Psoas muscle (tissue), 7 donors: ENCODE measurements at regions not wholly inside any gene's neighbourhood (a gene's known extent, or its start where the extent isn't known, plus 50 kb on each side); places are given as distances from the start of the nearest gene placed in this dataset.
A peak's percentile ranks its signal among the peaks of the same experiment; 100 is the strongest.

ENCODE experiments used
- ATAC-seq, 4 donors: fragments of 200-7000 bp; cut with Tn5 transposase; one replicate each; pipeline ENCODE4 v1.9.1; 2020; ENCODE audit warnings: moderate library complexity in 3 of 4, mild to moderate bottlenecking in 2 of 4
- DNase-seq, 2 donors: peaks; one replicate each; pipeline ENCODE4 v3.0.0-alpha.2; 2020
- H3K27ac ChIP-seq: fragments of 200-600 bp; one replicate; pipeline ENCODE4 v1.8.0; 2022
- H3K27me3 ChIP-seq, 3 donors: fragments of 200-600 bp in 1 of 3; one replicate each; pipeline versions ENCODE4 v1.6.1 to v1.8.0; 2013 to 2022; ENCODE audit warnings: low read length in 2 of 3, mild to moderate bottlenecking in 2 of 3, moderate library complexity in 1 of 3; ENCODE audit not compliant: insufficient read depth in 3 of 3
- H3K36me3 ChIP-seq, 2 donors: fragments of 200-600 bp in 1 of 2; one replicate each; pipeline versions ENCODE4 v1.6.1 to v1.8.0; 2013 to 2022; ENCODE audit warnings: low read depth in 1 of 2, mild to moderate bottlenecking in 1 of 2, moderate library complexity in 1 of 2; ENCODE audit not compliant: insufficient read depth in 1 of 2
- H3K4me1 ChIP-seq: fragments of 200-600 bp; one replicate; pipeline ENCODE4 v1.8.0; 2022
- H3K4me3 ChIP-seq: fragments of 200-600 bp; one replicate; pipeline ENCODE4 v1.8.0; 2022; ENCODE audit warnings: mild to moderate bottlenecking
- H3K9me3 ChIP-seq: fragments of 200-600 bp; one replicate; pipeline ENCODE4 v1.8.0; 2022
- WGBS, 3 donors: extraction: QIAGEN DNeasy Blood & Tissue Kit; methylation state at CpG; one replicate each; pipeline versions ENCODE4 v1.1.6 to v1.1.7; 2013; 5-methylcytosine and 5-hydroxymethylcytosine counted together
- intact Hi-C, 2 donors: fragments of 100-400 bp; cut with DNase I; formaldehyde crosslinking; loops; one replicate each; pipeline versions ENCODE4 v1.11.0 to v1.14.2; 2022
- TF ChIP-seq, protein P1 (sequence below): fragments of 200-600 bp; IDR thresholded peaks from one replicate; pipeline ENCODE4 v1.8.0; 2022; ENCODE audit warnings: antibody characterized with exemption
- donor health status: healthy with polysubstance abuse.
- donor health status: DM: no; HTN: no; CAD: no; lungs with moderate emphysema.
- donor health status: Bipolar disorder and iron deficiency.
- donor health status: healthy.
- donor health status: DM: yes; HTN: yes; CAD: no.
- donor health status: DM: no; HTN: no; CAD: no.
- donor health status: DM: yes; HTN: yes; CAD: no.

DNA sequence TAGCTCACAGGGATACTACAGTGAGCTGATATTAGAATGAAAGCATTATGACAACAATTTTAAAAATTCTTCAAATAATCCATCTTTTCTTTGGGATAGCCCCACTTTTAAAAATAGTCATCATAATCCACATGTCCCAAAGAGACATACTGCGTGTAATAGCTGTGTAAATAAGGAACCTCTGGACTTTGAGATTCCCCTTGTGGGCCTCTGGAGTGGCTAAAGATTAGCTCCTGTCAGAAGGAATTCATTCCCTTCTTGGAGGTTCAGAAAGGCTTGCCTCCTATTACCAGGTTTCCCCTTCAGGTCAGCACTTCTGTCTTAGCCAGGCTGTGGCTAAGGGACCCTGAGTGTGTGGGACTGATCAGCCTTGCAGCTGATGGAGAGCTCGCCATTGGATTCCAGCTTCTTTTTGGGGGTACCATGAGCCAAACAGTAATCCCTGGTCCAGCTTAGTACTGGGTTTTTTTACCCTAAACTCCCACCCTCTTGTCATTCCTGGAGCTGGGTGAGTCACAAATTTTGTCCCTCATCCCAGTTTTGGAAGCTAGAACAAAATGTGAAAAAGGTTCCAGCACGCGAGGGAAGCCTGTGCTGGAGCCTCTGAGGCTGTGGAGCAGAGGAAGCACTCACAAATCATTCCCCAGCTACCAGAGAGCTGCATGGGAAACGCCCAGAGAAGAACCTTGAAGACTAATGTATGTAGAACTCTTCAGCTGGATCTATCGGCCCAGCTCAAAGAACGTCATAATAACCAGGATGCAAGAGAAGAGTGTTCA, 96.7 kb downstream of the RNASEH2B start:
- peak in 1 of 2 donors; percentile 25 for DNase-seq
- H3K4me1 ChIP-seq: no peaks in the 10 kb centered on the region
- no peak overlapping the region for H3K4me3 ChIP-seq
- no peaks in the 10 kb centered on the region for H3K36me3 ChIP-seq
- ATAC-seq: peak in 3 of 4 donors; percentile 39 to 61 (median 49)
- WGBS, 3 donors: 39 to 50% (median 46%) methylated on average over 7 of the region's 7 CpGs
- H3K9me3 ChIP-seq: no peaks in the 10 kb centered on the region
- intact Hi-C loops: no loop called here
- peaks cover 0 to 2% (median 0%) of the 10 kb centered on the region in 3 donors for H3K27me3 ChIP-seq
- H3K27ac ChIP-seq: no peak overlapping the region
- TF ChIP-seq, protein P1, sequence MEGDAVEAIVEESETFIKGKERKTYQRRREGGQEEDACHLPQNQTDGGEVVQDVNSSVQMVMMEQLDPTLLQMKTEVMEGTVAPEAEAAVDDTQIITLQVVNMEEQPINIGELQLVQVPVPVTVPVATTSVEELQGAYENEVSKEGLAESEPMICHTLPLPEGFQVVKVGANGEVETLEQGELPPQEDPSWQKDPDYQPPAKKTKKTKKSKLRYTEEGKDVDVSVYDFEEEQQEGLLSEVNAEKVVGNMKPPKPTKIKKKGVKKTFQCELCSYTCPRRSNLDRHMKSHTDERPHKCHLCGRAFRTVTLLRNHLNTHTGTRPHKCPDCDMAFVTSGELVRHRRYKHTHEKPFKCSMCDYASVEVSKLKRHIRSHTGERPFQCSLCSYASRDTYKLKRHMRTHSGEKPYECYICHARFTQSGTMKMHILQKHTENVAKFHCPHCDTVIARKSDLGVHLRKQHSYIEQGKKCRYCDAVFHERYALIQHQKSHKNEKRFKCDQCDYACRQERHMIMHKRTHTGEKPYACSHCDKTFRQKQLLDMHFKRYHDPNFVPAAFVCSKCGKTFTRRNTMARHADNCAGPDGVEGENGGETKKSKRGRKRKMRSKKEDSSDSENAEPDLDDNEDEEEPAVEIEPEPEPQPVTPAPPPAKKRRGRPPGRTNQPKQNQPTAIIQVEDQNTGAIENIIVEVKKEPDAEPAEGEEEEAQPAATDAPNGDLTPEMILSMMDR: no peak
